T-cell (primary cell): ENCODE measurements at regions not wholly inside any gene's neighbourhood (a gene's known extent, or its start where the extent isn't known, plus 50 kb on each side); places are given as distances from the start of the nearest gene placed in this dataset.
"Not testable (repeated sequence)": the region's sequence is repeated elsewhere in the genome, so short reads cannot be mapped to it uniquely, and the experiment has no call there.

Experiments used
- ATAC-seq, 4 experiments: fragments of 200-7000 bp in 3 of 4; fragments of 150-1000 bp in 1 of 4; cut with Tn5 transposase; replicated peaks in 1 of 4; 1 replicate in 3 of 4; 2 replicates in 1 of 4; pipeline ENCODE4 v1.10.0; 2021; ENCODE audit warnings: moderate library complexity in 3 of 4, mild to moderate bottlenecking in 2 of 4, moderate number of reproducible peaks in 1 of 4
- CTCF ChIA-PET, 2 donors: fragments of 300-600 bp; sonication (Branson Sonifier 250); formaldehyde crosslinking; loops; one replicate each; lab custom pipeline; 2022; ENCODE audit warnings: antibody characterized with exemption in 2 of 2; lab: Charles Lee
- POLR2A ChIA-PET, 2 donors: fragments of 300-600 bp; sonication (Branson Sonifier 250); formaldehyde crosslinking; loops; one replicate each; lab custom pipeline; 2022; ENCODE audit warnings: antibody characterized with exemption in 2 of 2; lab: Charles Lee
- DNase-seq, 35 experiments: peaks; one replicate each; pipeline versions ENCODE4 v3.0.0 to v3.0.0-alpha.2; 2013 to 2023
- H3K27ac ChIP-seq: one replicate; pipeline ENCODE4 v1.5.1; 2013; ENCODE audit warnings: low read length
- H3K27me3 ChIP-seq, 2 experiments: replicated peaks in 1 of 2; 1 replicate in 1 of 2; 2 replicates in 1 of 2; pipeline versions ENCODE4 v1.6.1 to v1.7.0; 2013; ENCODE audit warnings: low read length in 1 of 2, mixed read lengths in 1 of 2; ENCODE audit not compliant: control insufficient read depth in 2 of 2, insufficient read depth in 2 of 2; ENCODE audit errors: extremely low read depth in 1 of 2
- H3K36me3 ChIP-seq, 2 donors: 1 replicate in 1 of 2; 2 replicates in 1 of 2; pipeline versions ENCODE4 v1.6.1 to v1.7.0; 2013; ENCODE audit warnings: low read length in 1 of 2; ENCODE audit not compliant: control insufficient read depth in 2 of 2, insufficient read depth in 1 of 2; ENCODE audit errors: extremely low read depth in 1 of 2
- H3K4me1 ChIP-seq, 2 experiments: 1 replicate in 1 of 2; 2 replicates in 1 of 2; pipeline versions ENCODE4 v1.6.1 to v1.7.0; 2013; ENCODE audit warnings: low read length in 2 of 2, mixed read lengths in 1 of 2; ENCODE audit not compliant: insufficient read depth in 2 of 2, control insufficient read depth in 1 of 2; ENCODE audit errors: extremely low read depth in 1 of 2
- H3K4me3 ChIP-seq, 2 donors: 1 replicate in 1 of 2; 2 replicates in 1 of 2; pipeline versions ENCODE4 v1.5.1 to v1.7.0; 2013; ENCODE audit warnings: mild to moderate bottlenecking in 2 of 2, low read length in 1 of 2, moderate library complexity in 1 of 2; ENCODE audit not compliant: control insufficient read depth in 1 of 2; ENCODE audit errors: extremely low read depth in 1 of 2
- H3K9me3 ChIP-seq: 2 replicates; pipeline ENCODE4 v1.7.0; 2013
- H3K27ac Mint-ChIP-seq, 2 donors: one replicate each; pipeline ENCODE4 v1.8.0; 2020 to 2021; ENCODE audit warnings: mild to moderate bottlenecking in 2 of 2, mixed read lengths in 2 of 2
- H3K27me3 Mint-ChIP-seq, 2 donors: one replicate each; pipeline ENCODE4 v1.8.0; 2021 to 2022; ENCODE audit warnings: mixed read lengths in 2 of 2
- H3K36me3 Mint-ChIP-seq: one replicate; pipeline ENCODE4 v1.8.0; 2021; ENCODE audit warnings: mixed read lengths
- H3K4me1 Mint-ChIP-seq, 3 donors: one replicate each; pipeline ENCODE4 v1.8.0; 2020 to 2022; ENCODE audit warnings: mixed read lengths in 3 of 3, mild to moderate bottlenecking in 1 of 3
- H3K4me3 Mint-ChIP-seq, 3 donors: one replicate each; pipeline ENCODE4 v1.8.0; 2020 to 2022; ENCODE audit warnings: mild to moderate bottlenecking in 3 of 3, mixed read lengths in 3 of 3, moderate library complexity in 3 of 3
- H3K9me3 Mint-ChIP-seq, 3 donors: one replicate each; pipeline ENCODE4 v1.8.0; 2020 to 2022; ENCODE audit warnings: mixed read lengths in 3 of 3
- WGBS: methylation state at CpG from one replicate; pipeline ENCODE4 v1.1.5; 2013; ENCODE audit warnings: missing lambda C conversion rate; ENCODE audit not compliant: insufficient coverage; 5-methylcytosine and 5-hydroxymethylcytosine counted together

DNA sequence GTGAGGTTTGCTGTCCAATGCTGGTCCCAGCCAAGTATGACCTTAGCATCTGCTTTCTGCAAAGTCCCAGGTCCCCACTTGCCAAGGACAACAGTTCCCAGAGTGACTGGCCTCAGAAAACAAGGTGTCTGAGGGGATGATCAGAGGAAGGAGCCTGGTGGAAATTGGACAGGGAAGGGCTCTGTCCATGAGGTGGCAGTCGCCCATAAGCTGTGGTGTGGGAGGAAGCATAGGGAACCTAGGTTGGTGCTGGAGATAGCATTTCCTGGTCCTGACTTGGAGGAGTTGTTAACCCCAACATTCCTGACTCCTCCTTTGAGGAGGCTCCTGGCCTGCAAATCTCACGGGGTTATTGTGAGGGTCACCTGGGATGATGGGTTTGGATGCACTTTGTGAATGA, 77.8 kb downstream of the LIMS4 start:
- H3K27me3 Mint-ChIP-seq, H3K4me3 Mint-ChIP-seq, H3K9me3 ChIP-seq, H3K4me1 ChIP-seq, H3K9me3 Mint-ChIP-seq, H3K27ac Mint-ChIP-seq, H3K36me3 ChIP-seq, H3K27ac ChIP-seq, H3K4me1 Mint-ChIP-seq, ATAC-seq, CTCF ChIA-PET, H3K4me3 ChIP-seq, POLR2A ChIA-PET, H3K27me3 ChIP-seq, DNase-seq, H3K36me3 Mint-ChIP-seq: not testable (repeated sequence)
- no CpG with 5 or more reads among the region's 2 CpGs for WGBS

DNA sequence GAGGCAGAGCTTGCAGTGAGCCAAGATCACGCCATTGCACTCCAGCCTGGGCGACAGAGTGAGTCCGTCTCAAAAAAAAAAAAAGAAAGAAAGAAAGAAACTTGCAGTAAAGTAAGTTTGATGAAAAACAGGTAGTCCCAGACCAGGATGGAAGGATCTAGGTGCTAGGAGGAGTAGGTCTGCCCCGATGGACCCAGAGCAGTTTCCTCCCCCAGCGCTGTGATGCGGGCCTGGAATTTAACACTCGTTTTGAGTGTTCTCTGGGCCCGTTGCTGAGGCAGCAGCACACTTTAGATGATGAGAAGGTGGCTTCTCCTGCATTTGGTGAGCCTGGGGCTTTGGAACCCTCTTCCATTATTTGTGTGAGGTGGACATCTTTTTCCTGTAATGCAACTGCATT, 80.2 kb downstream of the LIMS4 start:
- H3K27me3 Mint-ChIP-seq, H3K9me3 ChIP-seq, H3K4me3 Mint-ChIP-seq, H3K27me3 ChIP-seq, DNase-seq, H3K36me3 ChIP-seq, ATAC-seq, H3K27ac ChIP-seq, H3K27ac Mint-ChIP-seq, H3K4me1 ChIP-seq, H3K4me1 Mint-ChIP-seq, H3K9me3 Mint-ChIP-seq, H3K4me3 ChIP-seq, POLR2A ChIA-PET, CTCF ChIA-PET, H3K36me3 Mint-ChIP-seq: not testable (repeated sequence)
- no CpG with 5 or more reads among the region's 8 CpGs for whole genome bisulfite sequencing

DNA sequence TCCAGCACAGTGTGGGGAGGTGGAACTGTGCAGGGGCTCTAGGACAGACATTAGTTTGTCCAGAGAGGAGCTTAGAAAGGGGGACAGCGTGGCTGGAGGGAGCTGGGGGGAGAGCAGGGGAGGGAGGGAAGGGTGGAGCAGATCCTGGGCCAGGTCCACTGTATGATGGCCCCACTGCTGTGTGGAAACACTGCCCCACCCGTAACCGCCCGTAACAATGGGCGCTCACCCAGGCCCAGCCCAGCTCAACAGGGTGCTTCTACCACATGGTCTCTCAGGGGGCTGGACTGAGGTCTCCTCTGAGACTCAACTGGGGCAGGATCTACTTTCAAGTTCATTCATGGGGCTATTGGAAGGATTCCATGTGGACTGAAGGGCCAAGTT, 81.6 kb downstream of the LIMS4 start:
- H3K9me3 ChIP-seq, CTCF ChIA-PET, H3K9me3 Mint-ChIP-seq, H3K27ac Mint-ChIP-seq, H3K4me1 ChIP-seq, H3K27me3 Mint-ChIP-seq, H3K27ac ChIP-seq, H3K4me3 ChIP-seq, POLR2A ChIA-PET, H3K4me1 Mint-ChIP-seq, H3K36me3 ChIP-seq, ATAC-seq, H3K36me3 Mint-ChIP-seq, H3K4me3 Mint-ChIP-seq, H3K27me3 ChIP-seq, DNase-seq: not testable (repeated sequence)
- no CpG with 5 or more reads among the region's 5 CpGs for WGBS

DNA sequence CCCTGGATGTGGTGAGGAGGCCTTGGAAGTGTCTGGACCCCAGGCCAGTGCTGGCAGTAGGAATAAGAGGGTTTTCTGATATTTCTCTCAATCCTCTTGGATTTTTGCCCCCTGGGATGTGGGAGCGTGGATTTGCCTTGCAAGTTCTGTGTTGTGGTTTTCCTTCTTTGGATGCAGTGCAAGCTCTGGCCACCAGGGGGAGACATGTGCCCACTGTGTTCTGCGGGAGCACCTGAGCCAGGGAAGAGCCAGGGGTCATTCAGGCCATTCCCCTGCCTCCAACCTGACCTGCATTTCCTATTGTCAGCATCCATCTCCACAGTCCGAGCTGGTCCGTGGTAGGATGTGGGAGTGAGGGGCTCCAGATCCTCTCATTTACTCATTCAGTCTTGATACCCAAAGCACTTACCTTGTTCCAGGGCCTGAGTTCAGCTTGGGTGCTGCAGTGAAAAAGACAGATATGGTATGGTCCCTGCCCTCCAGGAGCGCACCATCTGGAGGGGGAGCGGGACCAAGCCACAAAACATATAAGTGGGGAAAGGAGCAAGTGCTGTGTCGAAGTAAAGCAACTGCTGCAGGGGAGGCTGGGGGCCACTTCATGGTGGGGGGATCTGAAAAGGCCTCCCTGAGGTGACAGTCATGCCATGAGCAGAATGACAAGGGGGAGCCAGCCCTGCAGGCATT, 82.1 kb downstream of the LIMS4 start:
- H3K4me1 ChIP-seq, H3K4me3 ChIP-seq, H3K9me3 Mint-ChIP-seq, POLR2A ChIA-PET, H3K27ac ChIP-seq, H3K27me3 ChIP-seq, H3K4me3 Mint-ChIP-seq, H3K27ac Mint-ChIP-seq, H3K9me3 ChIP-seq, H3K36me3 Mint-ChIP-seq, H3K4me1 Mint-ChIP-seq, H3K36me3 ChIP-seq, CTCF ChIA-PET, H3K27me3 Mint-ChIP-seq: not testable (repeated sequence)
- DNase-seq (peak in 1 of 35 experiments; percentile 1), ATAC-seq (peak; percentile 46 to 56 (median 52))
- no CpG with 5 or more reads among the region's 7 CpGs for WGBS

DNA sequence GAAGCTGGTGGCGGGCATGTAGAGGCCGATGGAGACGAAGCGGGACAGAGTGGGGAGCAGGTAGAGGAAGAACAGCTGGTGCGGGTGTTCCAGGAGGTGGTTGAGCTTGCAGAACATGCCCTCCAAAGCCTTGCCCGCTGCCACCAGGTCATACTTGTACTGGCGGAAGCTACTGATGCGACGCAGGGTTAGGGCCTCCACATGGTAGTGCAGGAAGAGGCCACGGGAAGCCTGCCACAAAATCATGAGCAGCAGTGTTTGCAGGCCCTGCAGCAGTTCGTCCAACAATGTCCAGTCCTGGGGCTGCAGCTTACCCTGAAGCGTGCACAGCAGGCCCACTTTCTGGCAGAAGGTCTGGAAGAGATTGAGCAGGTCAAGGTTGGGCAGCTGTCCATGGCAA, 85.6 kb downstream of the LIMS4 start:
- CTCF ChIA-PET, H3K27ac Mint-ChIP-seq, H3K9me3 Mint-ChIP-seq, H3K4me3 Mint-ChIP-seq, H3K27ac ChIP-seq, H3K36me3 ChIP-seq, ATAC-seq, H3K27me3 Mint-ChIP-seq, H3K27me3 ChIP-seq, H3K36me3 Mint-ChIP-seq, H3K4me1 ChIP-seq, POLR2A ChIA-PET, H3K9me3 ChIP-seq, H3K4me3 ChIP-seq, H3K4me1 Mint-ChIP-seq, DNase-seq: not testable (repeated sequence)
- WGBS = no CpG with 5 or more reads among the region's 12 CpGs

DNA sequence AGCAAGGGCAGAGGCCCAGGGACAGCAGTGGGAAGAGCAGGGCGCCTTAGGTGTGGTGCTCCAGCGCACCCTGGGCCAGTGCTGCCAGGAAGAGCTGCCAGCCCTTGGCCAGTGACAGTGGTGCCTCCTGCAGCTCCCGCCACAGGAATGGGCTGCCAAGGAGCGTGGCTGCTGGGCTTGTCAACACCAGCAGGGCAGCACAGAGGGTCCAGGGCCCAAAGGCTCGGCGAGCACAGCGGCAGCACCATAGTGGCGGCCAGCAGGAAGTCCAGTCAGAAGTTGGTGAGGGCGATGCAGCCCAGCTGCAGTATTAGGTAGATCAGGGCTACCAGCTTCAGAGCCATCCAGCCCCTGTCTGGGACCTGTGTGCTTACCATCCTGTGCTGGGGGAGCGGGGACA, 86.1 kb downstream of the LIMS4 start:
- H3K36me3 Mint-ChIP-seq, H3K4me3 ChIP-seq, H3K27ac Mint-ChIP-seq, H3K9me3 Mint-ChIP-seq, H3K4me3 Mint-ChIP-seq, CTCF ChIA-PET, POLR2A ChIA-PET, H3K36me3 ChIP-seq, H3K9me3 ChIP-seq, H3K4me1 Mint-ChIP-seq, H3K27me3 Mint-ChIP-seq, DNase-seq, H3K27ac ChIP-seq, H3K4me1 ChIP-seq, ATAC-seq, H3K27me3 ChIP-seq: not testable (repeated sequence)
- WGBS = no CpG with 5 or more reads among the region's 10 CpGs

DNA sequence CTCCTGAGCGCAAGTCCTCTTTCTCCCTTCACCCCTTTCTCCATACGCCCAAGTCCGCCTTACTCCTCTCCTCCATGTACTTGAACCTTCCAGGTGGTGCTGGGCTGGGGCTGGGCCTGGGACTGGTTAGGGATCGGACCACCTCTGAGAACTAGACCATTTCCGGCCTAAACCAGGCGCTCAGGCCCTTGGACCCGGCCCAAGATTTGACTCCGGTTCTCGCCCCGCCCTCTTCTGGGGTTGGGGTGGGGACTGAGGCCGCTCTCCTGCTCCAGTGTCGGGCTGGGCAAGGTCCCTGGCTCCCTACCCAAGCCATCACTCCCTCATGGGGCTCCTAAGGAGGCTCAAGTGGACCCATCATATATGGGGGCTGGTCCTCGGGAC, 87.9 kb downstream of the LIMS4 start:
- H3K27ac ChIP-seq, H3K9me3 ChIP-seq, H3K4me1 ChIP-seq, H3K27ac Mint-ChIP-seq, H3K27me3 Mint-ChIP-seq, H3K9me3 Mint-ChIP-seq, H3K4me1 Mint-ChIP-seq, CTCF ChIA-PET, H3K4me3 ChIP-seq, POLR2A ChIA-PET, H3K27me3 ChIP-seq, DNase-seq, ATAC-seq, H3K36me3 ChIP-seq, H3K36me3 Mint-ChIP-seq: not testable (repeated sequence)
- WGBS = no CpG with 5 or more reads among the region's 13 CpGs
- H3K4me3 Mint-ChIP-seq = peak overlapping the region in 1 of 3 donors; percentile 34
